Gastroesophageal sphincter (tissue), 3 donors: ENCODE measurements at regions not wholly inside any gene's neighbourhood (a gene's known extent, or its start where the extent isn't known, plus 50 kb on each side); places are given as distances from the start of the nearest gene placed in this dataset.

Experiments
- CTCF ChIP-seq, 4 experiments: fragments of 200-600 bp in 2 of 4; fragments of 450-650 bp in 2 of 4; sonication (generic) in 1 of 4; IDR thresholded peaks; one replicate each; pipeline ENCODE4 v1.5.1; 2017 to 2019; ENCODE audit warnings: antibody characterized with exemption in 4 of 4, mild to moderate bottlenecking in 2 of 4, moderate library complexity in 2 of 4
- POLR2A ChIP-seq, 2 donors: fragments of 450-650 bp; IDR thresholded peaks; one replicate each; pipeline ENCODE4 v1.6.1; 2017; ENCODE audit warnings: antibody characterized with exemption in 2 of 2, mild to moderate bottlenecking in 2 of 2, moderate library complexity in 1 of 2

DNA sequence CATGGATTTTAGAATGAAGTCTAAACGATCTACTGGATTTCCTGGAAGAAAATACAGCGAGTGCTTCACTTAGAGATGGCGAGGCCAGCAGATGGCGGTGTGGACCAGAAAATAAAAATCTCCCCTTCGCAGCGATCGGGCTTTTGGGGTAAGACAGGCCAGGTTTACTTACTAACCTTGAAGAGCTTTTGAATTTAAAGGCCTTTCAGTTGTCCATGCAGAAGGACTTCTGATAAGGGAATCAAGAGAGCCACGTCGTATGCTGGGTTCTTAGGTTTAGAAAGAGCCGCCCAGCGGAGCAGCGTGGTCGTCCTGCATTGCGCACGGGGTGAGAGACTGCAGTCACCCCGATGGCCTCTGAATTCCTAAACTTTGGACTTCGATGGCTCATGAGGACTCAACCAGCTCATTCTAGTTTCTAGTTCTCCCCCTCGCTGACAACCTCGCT lies 125.2 kb upstream of the RALGAPA2 start:
- TF ChIP-seq CTCF (IDR thresholded peaks at IDR 0.05) (peak in 3 of 4 experiments; percentile 41 to 66 (median 45)), POLR2A (IDR thresholded peaks at IDR 0.05) (no peak)
